HG03432 (cell line): ENCODE measurements at regions not wholly inside any gene's neighbourhood (a gene's known extent, or its start where the extent isn't known, plus 50 kb on each side); places are given as distances from the start of the nearest gene placed in this dataset.
A peak's percentile ranks its signal among the peaks of the same experiment; 100 is the strongest.

Experiments used
- ATAC-seq: cut with Tn5 transposase; IDR thresholded peaks from one replicate; pipeline ENCODE4 v1.9.1; 2021; ENCODE audit warnings: mild to moderate bottlenecking, moderate library complexity; ENCODE audit not compliant: unreplicated experiment

DNA sequence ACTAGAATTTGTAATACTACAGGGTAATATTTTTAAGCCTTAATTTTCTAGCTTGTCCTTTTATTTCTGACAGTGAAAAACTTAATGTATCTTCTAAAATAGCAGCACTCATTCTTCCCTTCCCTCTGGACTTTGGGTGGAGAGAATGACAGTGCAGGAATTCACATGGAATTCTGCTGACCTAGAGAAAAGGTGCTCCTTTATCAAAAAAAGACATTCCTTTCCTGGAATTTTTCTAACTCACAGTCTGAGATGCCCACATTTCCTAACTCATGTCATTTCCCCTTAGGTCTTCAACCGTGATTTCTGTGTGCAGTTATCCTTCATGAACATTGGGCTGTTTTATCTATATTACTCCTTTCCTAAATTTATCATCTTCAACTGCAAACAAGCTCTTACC, 137.8 kb upstream of the PDGFD start:
- ATAC-seq = no peak

DNA sequence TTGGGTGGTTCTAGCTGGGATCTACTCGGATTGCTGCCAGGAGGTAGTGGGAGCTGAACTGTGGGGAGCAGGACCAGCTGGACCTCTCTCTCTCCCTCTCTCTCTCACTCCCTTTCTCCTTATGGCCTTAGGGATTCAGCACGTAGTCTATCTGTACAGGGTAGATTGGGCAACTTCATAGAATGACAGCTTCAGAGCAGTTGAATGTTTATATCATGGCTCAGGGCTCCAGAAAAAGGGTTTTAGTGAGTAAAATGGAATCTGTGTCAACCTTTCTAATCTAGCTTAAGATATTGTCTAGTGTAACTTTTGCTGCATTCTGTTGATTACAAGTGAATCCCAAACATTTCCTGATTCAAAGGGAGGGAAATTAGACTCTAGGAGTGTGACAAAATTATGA, 127.7 kb upstream of the PDGFD start:
- no peak for ATAC-seq

DNA sequence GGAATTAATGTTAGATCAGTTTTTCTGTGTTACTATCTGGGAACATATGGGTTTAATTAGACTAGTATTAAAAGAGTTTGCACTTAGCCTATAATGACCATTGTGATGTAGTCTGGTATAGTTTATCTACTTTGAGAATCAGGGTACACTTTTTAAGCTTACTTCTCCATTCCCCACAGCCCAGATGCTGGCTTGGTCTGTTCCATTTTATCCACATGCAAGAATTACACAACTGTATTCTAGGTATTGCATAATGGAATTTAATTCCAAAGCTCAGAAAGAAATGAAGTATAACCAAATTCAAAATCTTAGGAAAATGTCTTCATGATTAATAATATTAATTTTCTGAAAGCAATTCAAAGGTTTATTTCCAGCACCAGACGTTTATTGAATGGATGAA, 122.2 kb upstream of the PDGFD start:
- no peak for ATAC-seq

DNA sequence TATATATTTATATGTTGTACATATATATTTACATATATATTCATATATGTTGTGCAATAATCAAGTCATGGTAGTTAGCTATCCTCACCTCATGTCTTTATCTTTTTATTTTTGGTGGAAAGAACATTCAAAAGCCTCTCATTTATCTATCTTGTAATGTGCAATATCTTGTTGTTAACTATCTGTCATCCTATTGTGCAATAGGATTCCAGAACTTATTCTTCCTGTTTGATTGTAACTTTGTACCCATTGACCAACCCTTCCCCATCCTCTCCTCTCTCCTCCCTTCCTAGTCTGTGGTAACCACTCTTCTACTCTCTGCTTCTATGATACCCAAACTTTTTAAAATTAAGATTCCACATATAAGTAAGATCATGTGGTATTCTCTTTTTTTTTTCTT, 115.6 kb upstream of the PDGFD start:
- no peak for ATAC-seq

DNA sequence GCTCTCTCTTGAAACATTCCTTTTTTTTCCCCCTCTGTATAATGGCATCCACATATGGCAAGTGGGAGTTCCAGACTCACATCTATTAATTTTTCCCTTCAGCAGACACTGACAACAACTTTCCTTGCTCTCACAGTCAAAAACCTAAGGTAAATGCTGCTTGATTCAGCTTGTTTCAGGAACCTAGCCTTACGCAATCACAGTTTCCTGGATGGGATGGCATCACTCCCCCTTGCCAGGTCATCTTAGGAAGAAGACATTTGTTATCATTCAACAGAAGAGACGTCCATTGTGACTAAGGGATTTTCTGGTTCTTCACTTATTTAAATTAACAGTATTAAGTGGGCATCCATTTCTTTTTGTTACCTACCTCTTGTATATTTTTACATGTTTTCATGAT, 112.0 kb upstream of the PDGFD start:
- ATAC-seq = no peak

DNA sequence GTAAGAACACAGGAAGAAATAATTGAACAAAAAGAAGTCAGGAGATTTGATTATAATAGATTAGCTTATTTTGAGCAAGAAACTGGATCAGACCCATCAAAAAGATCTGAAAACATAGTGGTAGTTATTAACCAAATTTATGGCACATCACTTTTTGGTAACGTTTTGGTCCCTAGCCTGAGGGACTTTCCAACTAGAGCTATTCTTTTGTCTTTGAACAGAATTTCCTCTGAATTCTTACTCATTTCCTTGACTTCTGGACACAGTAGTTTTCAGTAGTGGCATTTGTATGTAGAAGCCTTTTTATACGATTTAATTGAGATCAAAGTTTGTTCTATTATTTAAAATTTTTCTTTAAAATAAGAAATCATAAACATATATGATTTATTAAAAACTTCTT, 96.5 kb upstream of the PDGFD start:
- no peak for ATAC-seq

DNA sequence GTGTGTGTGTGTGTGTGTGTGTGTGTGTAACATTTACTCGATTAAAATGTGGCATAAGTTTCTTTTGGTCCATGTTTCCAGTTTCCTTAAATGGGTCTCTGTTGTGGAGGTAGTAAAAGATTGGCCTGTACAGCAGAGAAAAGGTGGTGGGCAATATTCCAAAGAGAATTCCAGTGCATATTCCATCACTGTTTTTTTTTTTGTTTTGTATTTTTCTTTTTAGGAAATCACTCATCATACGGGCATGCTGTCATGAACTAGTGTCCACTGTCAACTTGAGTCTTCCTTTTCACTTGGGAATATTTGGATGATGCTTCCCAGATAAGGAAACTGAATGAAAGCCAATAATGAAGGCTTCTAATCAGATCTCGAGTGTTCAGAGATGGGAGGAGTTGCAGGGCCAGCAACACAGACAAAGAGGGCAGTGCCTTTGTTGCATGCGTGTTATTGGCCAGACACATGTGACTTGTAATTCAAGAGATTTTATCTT, 95.2 kb upstream of the PDGFD start:
- ATAC-seq = no peak

DNA sequence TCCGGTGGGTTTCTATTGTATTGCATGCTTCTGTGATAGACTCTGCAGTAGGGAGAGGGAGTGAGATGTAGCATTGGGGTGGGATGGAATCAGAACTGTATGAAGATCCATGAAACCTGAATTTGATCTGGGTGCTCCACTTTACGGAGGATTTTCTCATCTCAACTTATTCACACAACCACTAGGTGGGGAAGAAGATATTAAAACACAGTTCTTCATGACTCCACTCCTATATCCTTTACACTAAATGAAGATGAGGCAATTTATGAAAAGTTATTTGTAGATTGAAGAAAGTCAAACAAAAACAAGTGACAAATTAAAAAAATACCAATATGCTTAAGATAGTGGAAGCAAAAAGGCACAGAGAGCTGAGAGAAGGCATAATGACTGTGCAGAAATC, 92.6 kb upstream of the PDGFD start:
- no peak for ATAC-seq

DNA sequence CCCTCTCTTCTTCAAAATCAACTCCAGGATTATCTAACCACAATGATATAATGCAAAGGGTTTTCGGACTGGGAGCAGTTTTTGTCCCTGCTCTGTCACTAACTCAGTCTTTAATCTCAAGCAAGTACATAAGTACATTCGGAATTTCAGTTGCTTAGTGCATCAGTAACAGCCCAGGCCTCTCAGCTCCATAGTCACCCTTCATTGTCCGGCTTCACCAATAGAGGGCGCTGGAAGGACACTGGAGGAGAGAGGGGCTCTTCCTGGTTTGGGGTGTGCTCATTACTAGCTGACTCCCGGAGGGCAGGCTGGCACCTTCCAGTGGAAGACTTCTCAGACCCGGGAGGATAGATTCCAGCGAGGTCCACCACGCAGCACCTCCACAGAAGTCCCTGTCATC, 90.4 kb upstream of the PDGFD start:
- peak; percentile 92 for ATAC-seq

DNA sequence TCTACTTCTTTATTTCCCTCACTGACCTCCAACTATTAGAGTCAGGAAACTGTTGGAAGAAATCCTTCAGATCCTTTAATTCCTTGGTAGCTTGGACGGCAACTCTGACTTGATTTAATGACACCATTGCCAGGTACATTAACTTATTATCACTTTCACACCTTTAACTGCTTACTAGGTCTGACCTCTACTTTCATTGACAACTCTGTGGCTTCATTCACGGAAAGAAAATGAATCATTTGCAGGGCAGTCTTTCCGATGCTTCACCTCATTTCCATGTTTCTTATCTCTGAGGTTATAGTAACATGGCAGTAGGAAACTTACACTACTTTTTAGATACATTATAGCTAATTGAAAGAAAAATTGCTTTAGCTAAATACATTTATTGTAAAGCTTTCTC, 82.6 kb upstream of the PDGFD start:
- no peak for ATAC-seq

DNA sequence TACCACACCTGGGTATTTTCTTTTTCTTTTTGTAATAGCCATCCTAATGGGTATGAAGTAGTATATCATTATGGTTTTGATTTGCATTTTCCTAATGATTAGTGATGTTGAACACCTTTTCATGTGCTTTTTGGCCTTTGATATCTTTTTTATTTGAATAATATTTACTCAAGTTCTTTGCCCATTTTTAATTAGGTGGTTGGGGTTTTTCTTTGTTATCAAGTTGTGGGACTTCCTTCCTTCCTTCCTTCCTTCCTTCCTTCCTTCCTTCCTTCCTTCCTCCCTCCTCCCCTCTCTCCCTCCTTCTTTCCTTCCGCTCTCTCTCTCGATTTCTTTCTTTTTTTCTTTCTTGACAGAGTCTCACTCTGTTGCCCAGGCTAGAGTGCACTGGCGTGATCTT, 75.0 kb upstream of the PDGFD start:
- ATAC-seq = no peak

DNA sequence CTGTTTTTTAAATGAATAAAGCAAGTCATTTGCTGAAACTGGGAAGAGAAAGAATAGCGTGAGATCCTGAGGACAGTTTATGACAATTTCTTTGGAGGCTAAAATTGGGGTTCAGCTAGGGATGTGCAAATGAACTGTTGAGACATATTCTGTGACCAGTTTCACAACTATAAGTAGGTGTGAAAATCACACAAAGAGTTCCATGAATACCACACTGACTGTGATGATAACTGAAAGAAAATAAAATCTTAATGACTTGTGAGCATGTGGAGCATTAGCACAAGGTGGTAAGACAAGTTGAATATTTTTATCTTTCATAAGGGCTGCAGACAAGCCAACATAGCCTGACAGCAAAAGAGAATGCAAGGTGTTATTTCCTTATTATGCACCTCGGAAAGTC, 61.1 kb upstream of the PDGFD start:
- ATAC-seq = no peak

DNA sequence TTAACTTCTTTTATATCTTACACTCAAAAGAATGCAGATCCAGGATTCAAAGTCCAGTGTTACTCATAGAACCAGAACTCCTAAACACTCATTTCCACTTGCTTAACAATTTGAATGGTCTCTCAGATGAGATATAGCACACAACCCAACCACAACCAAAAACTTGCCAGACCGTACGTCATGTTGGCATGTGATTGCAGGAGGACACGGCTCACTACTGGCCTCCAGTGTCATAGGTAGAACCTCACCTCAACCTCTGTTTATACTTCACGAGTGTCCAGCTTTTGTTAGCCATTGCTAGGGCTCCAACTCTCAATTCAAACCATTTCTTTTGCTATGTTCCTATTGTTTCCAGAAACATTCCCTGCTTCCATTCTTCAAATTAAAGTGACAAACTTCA, 58.5 kb upstream of the PDGFD start:
- no peak for ATAC-seq

DNA sequence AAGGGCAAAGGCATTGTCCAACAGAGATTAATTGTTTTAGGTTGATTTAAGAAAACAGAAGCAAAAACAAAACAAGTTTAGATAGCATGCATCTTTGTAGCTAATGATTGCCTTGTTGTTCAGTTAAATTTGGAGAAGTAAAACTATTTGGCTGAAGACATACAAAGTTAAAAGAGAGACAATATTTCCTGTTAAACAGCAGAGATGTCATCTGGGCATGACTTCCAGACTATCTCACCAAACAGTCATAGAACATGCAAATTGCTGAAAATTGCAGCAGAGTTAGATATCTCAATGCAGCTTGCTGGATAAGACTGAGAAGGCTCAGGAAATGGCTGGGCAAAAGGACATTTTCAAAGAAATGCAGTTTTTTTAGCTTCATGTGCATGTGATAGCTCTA, 57.5 kb upstream of the PDGFD start:
- ATAC-seq = no peak

DNA sequence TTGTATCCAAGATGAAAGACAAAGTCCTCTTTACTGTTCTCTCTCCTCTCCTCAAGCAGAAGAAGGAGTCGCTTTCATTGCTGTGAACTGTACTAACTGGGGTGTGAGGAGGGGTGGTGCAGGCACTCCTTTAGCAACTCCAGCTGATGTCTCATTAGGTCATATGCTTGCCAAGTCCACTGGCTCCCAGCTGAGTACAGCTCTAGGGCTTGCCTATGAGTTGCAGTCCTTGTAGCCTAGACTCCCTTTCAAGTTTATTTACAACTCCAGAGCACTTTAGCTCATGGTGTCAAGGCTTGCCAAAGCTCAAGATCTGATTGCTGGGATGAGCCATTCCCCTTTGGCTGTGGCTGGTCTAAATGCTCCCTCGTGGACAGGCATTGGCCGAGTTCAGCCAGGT, 55.1 kb upstream of the PDGFD start:
- no peak for ATAC-seq

DNA sequence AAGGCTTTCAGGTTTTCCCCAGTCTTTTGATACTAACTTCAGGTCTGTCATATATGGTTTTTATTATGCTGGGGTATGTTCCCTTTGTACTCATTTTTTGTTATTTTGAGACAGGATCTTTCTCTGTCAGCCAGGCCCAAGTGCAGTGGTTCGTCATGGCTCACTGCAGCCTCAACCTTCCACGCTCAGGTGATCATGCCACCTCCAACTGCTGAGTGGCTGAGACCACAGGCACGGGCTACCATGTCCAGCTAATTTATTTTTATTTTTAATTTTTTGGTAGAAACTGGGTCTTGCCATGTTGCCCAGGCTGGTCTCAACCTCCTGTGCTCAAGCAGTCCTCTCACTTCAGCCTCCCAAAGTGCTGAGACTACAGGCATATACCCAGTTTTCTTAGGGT, 50.6 kb upstream of the PDGFD start:
- ATAC-seq = no peak
